Neural cell (in vitro differentiated cells): ENCODE measurements at regions not wholly inside any gene's neighbourhood (a gene's known extent, or its start where the extent isn't known, plus 50 kb on each side); places are given as distances from the start of the nearest gene placed in this dataset.

Experiments
- H2AFZ ChIP-seq: fragments of 200-600, 300-800 bp; sonication (generic), shearing (Covaris generic); 2 replicates; pipeline ENCODE4 v1.6.0; 2014; ENCODE audit warnings: low read depth, mild to moderate bottlenecking, antibody characterized with exemption, low read length, moderate library complexity
- H3F3A ChIP-seq: fragments of 200-600 bp; shearing (Covaris generic); 2 replicates; pipeline ENCODE4 v1.6.1; 2016; ENCODE audit warnings: mild to moderate bottlenecking, moderate library complexity, mixed read lengths, antibody characterized with exemption, low read length; ENCODE audit not compliant: insufficient read depth, poor library complexity, severe bottlenecking
- H3K27ac ChIP-seq: fragments of 200-600, 300-800 bp; sonication (generic), shearing (Covaris generic); 2 replicates; pipeline ENCODE4 v1.5.1; 2014; ENCODE audit warnings: mild to moderate bottlenecking, low read length, moderate library complexity
- H3K27me3 ChIP-seq: fragments of 300-800, 200-600 bp; sonication (generic), shearing (Covaris generic); 2 replicates; pipeline ENCODE4 v1.6.0; 2014; ENCODE audit warnings: mild to moderate bottlenecking, low read depth, low read length, moderate library complexity; ENCODE audit not compliant: insufficient read depth
- H3K36me3 ChIP-seq: fragments of 300-800, 200-600 bp; sonication (generic), shearing (Covaris generic); 2 replicates; pipeline ENCODE4 v1.5.1; 2014; ENCODE audit warnings: mild to moderate bottlenecking, antibody characterized with exemption, low read length, moderate library complexity; ENCODE audit not compliant: insufficient read depth
- H3K4me2 ChIP-seq: fragments of 300-800, 200-600 bp; sonication (generic), shearing (Covaris generic); 2 replicates; pipeline ENCODE4 v1.6.0; 2014; ENCODE audit warnings: mild to moderate bottlenecking, low read length
- H3K4me3 ChIP-seq: fragments of 300-800, 200-600 bp; sonication (generic), shearing (Covaris generic); 2 replicates; pipeline ENCODE4 v1.5.1; 2014; ENCODE audit warnings: mild to moderate bottlenecking, low read length, moderate library complexity
- H3K79me2 ChIP-seq: fragments of 200-600 bp; shearing (Covaris generic); replicated peaks from 2 replicates; pipeline ENCODE4 v1.6.0; 2014; ENCODE audit warnings: mild to moderate bottlenecking, low read length, moderate library complexity; ENCODE audit not compliant: insufficient read depth
- H3K9ac ChIP-seq: fragments of 300-800, 200-600 bp; sonication (generic), shearing (Covaris generic); 2 replicates; pipeline ENCODE4 v1.6.1; 2016; ENCODE audit warnings: mild to moderate bottlenecking, low read length, mixed read lengths
- H3K9me2 ChIP-seq: fragments of 200-600 bp; shearing (Covaris generic); 2 replicates; pipeline ENCODE4 v1.6.1; 2016; ENCODE audit warnings: mild to moderate bottlenecking, low read length, mixed read lengths; ENCODE audit not compliant: insufficient read depth
- H3K9me3 ChIP-seq: fragments of 200-600, 300-800 bp; sonication (generic), shearing (Covaris generic); 2 replicates; pipeline ENCODE4 v1.6.1; 2016; ENCODE audit warnings: mild to moderate bottlenecking, mixed run types, low read length, moderate library complexity, mixed read lengths
- H4K20me1 ChIP-seq: fragments of 200-600 bp; shearing (Covaris generic); 2 replicates; pipeline ENCODE4 v1.6.1; 2016; ENCODE audit warnings: mild to moderate bottlenecking, mixed run types; ENCODE audit not compliant: insufficient read depth
- CTCF ChIP-seq: fragments of 450-650 bp; IDR thresholded peaks from 2 replicates; pipeline ENCODE4 v1.5.1; 2014; ENCODE audit warnings: antibody characterized with exemption, mild to moderate bottlenecking, moderate library complexity; ENCODE audit not compliant: poor library complexity, severe bottlenecking
- EP300 ChIP-seq: fragments of 450-650 bp; conservative IDR thresholded peaks from 2 replicates; pipeline ENCODE4 v1.6.1; 2014; ENCODE audit warnings: antibody characterized with exemption, mild to moderate bottlenecking, moderate library complexity; ENCODE audit not compliant: poor library complexity, severe bottlenecking
- EZH2 ChIP-seq: fragments of 200-600, 300-800 bp; shearing (Covaris generic), sonication (generic); IDR thresholded peaks from 2 replicates; pipeline ENCODE4 v1.6.1; 2014; ENCODE audit warnings: antibody characterized with exemption, low read length, borderline replicate concordance, mild to moderate bottlenecking; ENCODE audit not compliant: insufficient read depth, poor library complexity, severe bottlenecking
- MXI1 ChIP-seq: fragments of 450-650 bp; conservative IDR thresholded peaks from 2 replicates; pipeline ENCODE4 v1.6.1; 2014; ENCODE audit warnings: antibody characterized with exemption, mild to moderate bottlenecking; ENCODE audit not compliant: poor library complexity, severe bottlenecking
- POLR2AphosphoS5 ChIP-seq: IDR thresholded peaks from 2 replicates; pipeline ENCODE4 v1.6.1; 2012
- RAD21 ChIP-seq: fragments of 450-650 bp; conservative IDR thresholded peaks from 2 replicates; pipeline ENCODE4 v1.6.1; 2014; ENCODE audit warnings: antibody characterized with exemption, mild to moderate bottlenecking, moderate library complexity
- REST ChIP-seq: IDR thresholded peaks from 2 replicates; pipeline ENCODE4 v1.6.1; 2012; ENCODE audit warnings: borderline replicate concordance
- SMC3 ChIP-seq: fragments of 450-650 bp; conservative IDR thresholded peaks from 2 replicates; pipeline ENCODE4 v1.6.1; 2014; ENCODE audit warnings: antibody characterized with exemption, mild to moderate bottlenecking, moderate library complexity; ENCODE audit not compliant: poor library complexity
- TAF1 ChIP-seq: IDR thresholded peaks from 2 replicates; pipeline ENCODE4 v1.6.1; 2012; ENCODE audit warnings: low read depth

GRCh38 chr16:47851146-47851545 lies 304.6 kb downstream of the ABCC12 start:
- Histone ChIP-seq H3K9me3 (no peaks in the 10 kb centered on the region), H3K4me2 (no peak overlapping the region), H3K27me3 (no peaks in the 10 kb centered on the region), H3K36me3 (no peaks in the 10 kb centered on the region), H3F3A (no peaks in the 10 kb centered on the region), H3K4me3 (no peak overlapping the region), H3K27ac (no peak overlapping the region), H3K9ac (no peak overlapping the region), H4K20me1 (no peaks in the 10 kb centered on the region), H3K9me2 (no peaks in the 10 kb centered on the region), H3K79me2 (no peaks in the 10 kb centered on the region), H2AFZ (no peak overlapping the region)
- TF ChIP-seq TAF1: no peak
- TF ChIP-seq EZH2: no peak
- TF ChIP-seq REST: no peak
- no peak for TF ChIP-seq EP300
- TF ChIP-seq POLR2AphosphoS5: no peak
- no peak for TF ChIP-seq MXI1
- TF ChIP-seq RAD21: no peak
- TF ChIP-seq CTCF: no peak
- TF ChIP-seq SMC3: no peak

GRCh38 chr16:47849736-47850135 lies 306.1 kb downstream of the ABCC12 start:
- Histone ChIP-seq H3K4me2 (no peak overlapping the region), H3K9ac (no peak overlapping the region)
- TF ChIP-seq TAF1 (no peak), EZH2 (no peak), CTCF (no peak), RAD21 (no peak), MXI1 (no peak), POLR2AphosphoS5 (no peak), REST (no peak), EP300 (no peak), SMC3 (no peak)

More at GRCh38 chr16:47849736-47850135, 306.1 kb downstream of the ABCC12 start:
- no peaks in the 10 kb centered on the region for H3K27me3 ChIP-seq
- H2AFZ ChIP-seq: no peak overlapping the region
- H4K20me1 ChIP-seq: no peaks in the 10 kb centered on the region
- H3K9me2 ChIP-seq: no peaks in the 10 kb centered on the region
- no peaks in the 10 kb centered on the region for H3K36me3 ChIP-seq
- no peak overlapping the region for H3K4me3 ChIP-seq
- H3K79me2 ChIP-seq: no peaks in the 10 kb centered on the region
- H3K9me3 ChIP-seq: no peaks in the 10 kb centered on the region
- H3F3A ChIP-seq: no peaks in the 10 kb centered on the region
- H3K27ac ChIP-seq: no peak overlapping the region
